ENCODE measurements at regions not wholly inside any gene's neighbourhood (a gene's known extent, or its start where the extent isn't known, plus 50 kb on each side); places are given as distances from the start of the nearest gene placed in this dataset.

GRCh38 chr6:134447883-134448387 lies 130.0 kb upstream of the SGK1 start:
- no peaks in the 10 kb centered on the region for H3K27me3 ChIP-seq (ENCODE audit: control insufficient read depth, insufficient read depth, low read length)
- no peaks in the 10 kb centered on the region for H3K36me3 Mint-ChIP-seq
- no peaks in the 10 kb centered on the region for H3K27me3 Mint-ChIP-seq
- no peaks in the 10 kb centered on the region for H3K9me3 ChIP-seq (ENCODE audit: control insufficient read depth in 2 of 2, low read length in 2 of 2)
- no peak overlapping the region for H3K4me3 Mint-ChIP-seq
- H3K4me1 Mint-ChIP-seq, result peaks cover 0 to 11% (median 9%) of the 10 kb centered on the region in 4 donors
- H3K9me3 Mint-ChIP-seq, result no peaks in the 10 kb centered on the region
- no peaks in the 10 kb centered on the region for H3K4me1 ChIP-seq (ENCODE audit: control insufficient read depth, insufficient read depth, low read length, poor library complexity, severe bottlenecking)
- ATAC-seq (ENCODE audit: low read depth in 2 of 2) (no peak), DNase-seq (no peak)
- H3K27ac Mint-ChIP-seq, result no peak overlapping the region
- H3K4me3 ChIP-seq (ENCODE audit: low read depth, low read length), result no peak overlapping the region
- H3K36me3 ChIP-seq (ENCODE audit: control insufficient read depth, insufficient read depth, low read length), result no peaks in the 10 kb centered on the region
- H3K27ac ChIP-seq (ENCODE audit: insufficient read depth, low read length, poor library complexity, severe bottlenecking), result no peak overlapping the region

- no peak overlapping the region for H3K27ac ChIP-seq (ENCODE audit: insufficient read depth, low read length, poor library complexity, severe bottlenecking)
- H3K27me3 ChIP-seq (ENCODE audit: control insufficient read depth, insufficient read depth, low read length), result no peaks in the 10 kb centered on the region
- H3K4me3 ChIP-seq (ENCODE audit: low read depth, low read length), result no peak overlapping the region
- H3K4me1 ChIP-seq (ENCODE audit: control insufficient read depth, insufficient read depth, low read length, poor library complexity, severe bottlenecking), result no peaks in the 10 kb centered on the region
- Mint-ChIP-seq H3K9me3 (no peaks in the 10 kb centered on the region), H3K36me3 (no peaks in the 10 kb centered on the region), H3K4me1 (peaks cover 0 to 11% (median 9%) of the 10 kb centered on the region in 4 donors), H3K27me3 (no peaks in the 10 kb centered on the region), H3K27ac (no peak overlapping the region), H3K4me3 (no peak overlapping the region)
- DNase-seq (no peak), ATAC-seq (ENCODE audit: low read depth in 2 of 2) (no peak)
- H3K36me3 ChIP-seq (ENCODE audit: control insufficient read depth, insufficient read depth, low read length), result no peaks in the 10 kb centered on the region
- no peaks in the 10 kb centered on the region for H3K9me3 ChIP-seq (ENCODE audit: control insufficient read depth in 2 of 2, low read length in 2 of 2)
These were observed 129.5 kb upstream of the SGK1 start for GRCh38 chr6:134447423-134447822.

- Histone ChIP-seq H3K4me1 (ENCODE audit: control insufficient read depth, insufficient read depth, low read length, poor library complexity, severe bottlenecking) (no peaks in the 10 kb centered on the region), H3K36me3 (ENCODE audit: control insufficient read depth, insufficient read depth, low read length) (no peaks in the 10 kb centered on the region), H3K27me3 (ENCODE audit: control insufficient read depth, insufficient read depth, low read length) (no peaks in the 10 kb centered on the region), H3K9me3 (ENCODE audit: control insufficient read depth in 2 of 2, low read length in 2 of 2) (no peaks in the 10 kb centered on the region), H3K27ac (ENCODE audit: insufficient read depth, low read length, poor library complexity, severe bottlenecking) (no peak overlapping the region), H3K4me3 (ENCODE audit: low read depth, low read length) (no peak overlapping the region)
- DNase-seq, result no peak
- H3K4me3 Mint-ChIP-seq, result no peak overlapping the region
- H3K4me1 Mint-ChIP-seq, result peaks cover 0 to 11% (median 9%) of the 10 kb centered on the region in 4 donors
- H3K36me3 Mint-ChIP-seq, result no peaks in the 10 kb centered on the region
- no peak overlapping the region for H3K27ac Mint-ChIP-seq
- ATAC-seq (ENCODE audit: low read depth in 2 of 2), result no peak
- no peaks in the 10 kb centered on the region for H3K9me3 Mint-ChIP-seq
- no peaks in the 10 kb centered on the region for H3K27me3 Mint-ChIP-seq
These were observed 129.0 kb upstream of the SGK1 start for GRCh38 chr6:134446896-134447295.

- no peaks in the 10 kb centered on the region for H3K36me3 Mint-ChIP-seq
- no peak overlapping the region for H3K4me3 ChIP-seq (ENCODE audit: low read depth, low read length)
- no peaks in the 10 kb centered on the region for H3K9me3 Mint-ChIP-seq
- no peak overlapping the region for H3K4me3 Mint-ChIP-seq
- no peaks in the 10 kb centered on the region for H3K27me3 Mint-ChIP-seq
- no peak for ATAC-seq (ENCODE audit: low read depth in 2 of 2)
- no peaks in the 10 kb centered on the region for H3K4me1 ChIP-seq (ENCODE audit: control insufficient read depth, insufficient read depth, low read length, poor library complexity, severe bottlenecking)
- H3K36me3 ChIP-seq (ENCODE audit: control insufficient read depth, insufficient read depth, low read length), result no peaks in the 10 kb centered on the region
- H3K27me3 ChIP-seq (ENCODE audit: control insufficient read depth, insufficient read depth, low read length), result no peaks in the 10 kb centered on the region
- H3K27ac ChIP-seq (ENCODE audit: insufficient read depth, low read length, poor library complexity, severe bottlenecking), result no peak overlapping the region
- DNase-seq, result no peak
- H3K9me3 ChIP-seq (ENCODE audit: control insufficient read depth in 2 of 2, low read length in 2 of 2), result no peaks in the 10 kb centered on the region
- H3K4me1 Mint-ChIP-seq, result peaks cover 0 to 11% (median 9%) of the 10 kb centered on the region in 4 donors
- no peak overlapping the region for H3K27ac Mint-ChIP-seq
These were observed 128.4 kb upstream of the SGK1 start for GRCh38 chr6:134446218-134446848.

DNA sequence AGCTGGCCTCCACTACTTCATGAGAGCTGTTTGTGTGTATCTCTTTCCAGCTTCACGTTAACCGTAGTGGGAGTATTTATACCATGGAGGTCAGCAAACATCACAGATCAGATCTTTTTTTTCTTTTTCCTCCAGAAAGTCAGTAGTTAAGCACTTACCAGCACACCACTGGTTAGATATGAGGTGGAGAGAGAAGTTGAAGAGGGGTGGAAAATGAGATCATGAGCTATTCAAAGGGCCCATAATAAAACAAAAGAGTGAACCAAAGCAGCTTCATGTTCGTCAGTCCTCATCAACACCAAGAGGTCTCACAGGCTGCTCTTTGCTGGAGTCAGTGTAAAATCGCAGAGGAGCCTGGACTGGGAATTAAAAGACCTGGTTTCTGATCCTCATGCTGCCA lies 125.1 kb upstream of the SGK1 start:
- Mint-ChIP-seq H3K27ac (peak overlapping the region in 1 of 3 donors; percentile 11), H3K36me3 (no peaks in the 10 kb centered on the region), H3K9me3 (no peaks in the 10 kb centered on the region), H3K27me3 (no peaks in the 10 kb centered on the region), H3K4me1 (peaks cover 0 to 7% (median 6%) of the 10 kb centered on the region in 4 donors), H3K4me3 (no peak overlapping the region)
- Histone ChIP-seq H3K27me3 (ENCODE audit: control insufficient read depth, insufficient read depth, low read length) (no peaks in the 10 kb centered on the region), H3K27ac (ENCODE audit: insufficient read depth, low read length, poor library complexity, severe bottlenecking) (no peak overlapping the region), H3K9me3 (ENCODE audit: control insufficient read depth in 2 of 2, low read length in 2 of 2) (no peaks in the 10 kb centered on the region), H3K4me1 (ENCODE audit: control insufficient read depth, insufficient read depth, low read length, poor library complexity, severe bottlenecking) (no peaks in the 10 kb centered on the region), H3K4me3 (ENCODE audit: low read depth, low read length) (no peak overlapping the region), H3K36me3 (ENCODE audit: control insufficient read depth, insufficient read depth, low read length) (no peaks in the 10 kb centered on the region)
- DNase-seq (no peak), ATAC-seq (ENCODE audit: low read depth in 2 of 2) (no peak)

- DNase-seq (no peak), ATAC-seq (ENCODE audit: low read depth in 2 of 2) (no peak)
- Histone ChIP-seq H3K27ac (ENCODE audit: insufficient read depth, low read length, poor library complexity, severe bottlenecking) (no peak overlapping the region), H3K4me3 (ENCODE audit: low read depth, low read length) (no peak overlapping the region), H3K27me3 (ENCODE audit: control insufficient read depth, insufficient read depth, low read length) (no peaks in the 10 kb centered on the region), H3K36me3 (ENCODE audit: control insufficient read depth, insufficient read depth, low read length) (no peaks in the 10 kb centered on the region), H3K4me1 (ENCODE audit: control insufficient read depth, insufficient read depth, low read length, poor library complexity, severe bottlenecking) (no peaks in the 10 kb centered on the region), H3K9me3 (ENCODE audit: control insufficient read depth in 2 of 2, low read length in 2 of 2) (no peaks in the 10 kb centered on the region)
- H3K9me3 Mint-ChIP-seq, result no peaks in the 10 kb centered on the region
- no peaks in the 10 kb centered on the region for H3K27me3 Mint-ChIP-seq
- H3K4me3 Mint-ChIP-seq, result no peak overlapping the region
- H3K36me3 Mint-ChIP-seq, result no peaks in the 10 kb centered on the region
- H3K4me1 Mint-ChIP-seq, result peaks cover 2 to 5% (median 4%) of the 10 kb centered on the region in 4 donors
- H3K27ac Mint-ChIP-seq, result no peak overlapping the region
These were observed 124.2 kb upstream of the SGK1 start for GRCh38 chr6:134442073-134442472.

DNA sequence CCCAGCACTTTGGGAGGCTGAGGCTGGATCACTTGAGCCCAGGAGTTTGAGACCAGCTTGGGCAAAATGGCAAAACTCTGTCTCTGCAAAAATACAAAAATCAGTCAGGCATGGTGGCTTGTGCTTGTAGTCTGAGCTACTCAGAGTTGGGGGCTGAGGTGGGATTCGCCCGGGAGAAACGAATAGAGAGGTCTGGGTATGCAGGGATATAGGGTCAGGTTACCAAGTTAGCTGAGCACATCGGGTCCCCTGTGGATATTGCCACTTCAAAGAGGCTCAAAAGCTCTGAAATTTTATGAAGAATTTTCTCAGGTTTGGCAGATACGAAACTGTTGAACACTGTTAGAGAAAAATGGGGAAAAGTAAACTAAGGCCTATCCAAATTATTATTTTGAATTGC lies 120.9 kb upstream of the SGK1 start:
- Histone ChIP-seq H3K36me3 (ENCODE audit: control insufficient read depth, insufficient read depth, low read length) (no peaks in the 10 kb centered on the region), H3K4me3 (ENCODE audit: low read depth, low read length) (no peak overlapping the region), H3K4me1 (ENCODE audit: control insufficient read depth, insufficient read depth, low read length, poor library complexity, severe bottlenecking) (peaks cover 11% of the 10 kb centered on the region), H3K9me3 (ENCODE audit: control insufficient read depth in 2 of 2, low read length in 2 of 2) (no peaks in the 10 kb centered on the region), H3K27ac (ENCODE audit: insufficient read depth, low read length, poor library complexity, severe bottlenecking) (no peak overlapping the region), H3K27me3 (ENCODE audit: control insufficient read depth, insufficient read depth, low read length) (no peaks in the 10 kb centered on the region)
- no peaks in the 10 kb centered on the region for H3K36me3 Mint-ChIP-seq
- H3K4me1 Mint-ChIP-seq, result peaks cover 6 to 21% (median 20%) of the 10 kb centered on the region in 4 donors
- H3K27me3 Mint-ChIP-seq, result no peaks in the 10 kb centered on the region
- ATAC-seq (ENCODE audit: low read depth in 2 of 2), result no peak
- H3K4me3 Mint-ChIP-seq, result no peak overlapping the region
- no peak for DNase-seq
- no peaks in the 10 kb centered on the region for H3K9me3 Mint-ChIP-seq
- no peak overlapping the region for H3K27ac Mint-ChIP-seq

GRCh38 chr6:134437376-134437775 lies 119.5 kb upstream of the SGK1 start:
- H3K4me3 ChIP-seq (ENCODE audit: low read depth, low read length), result peak overlapping the region; percentile 88

More at GRCh38 chr6:134437376-134437775, 119.5 kb upstream of the SGK1 start:
- Mint-ChIP-seq H3K9me3 (no peaks in the 10 kb centered on the region), H3K4me1 (peaks cover 6 to 21% (median 20%) of the 10 kb centered on the region in 4 donors), H3K27me3 (no peaks in the 10 kb centered on the region), H3K36me3 (no peaks in the 10 kb centered on the region), H3K4me3 (peak overlapping the region; percentile 14 to 86 (median 76)), H3K27ac (peak overlapping the region in 2 of 3 donors; percentile 53 to 64)
- H3K27ac ChIP-seq (ENCODE audit: insufficient read depth, low read length, poor library complexity, severe bottlenecking), result no peak overlapping the region
- ATAC-seq (ENCODE audit: low read depth in 2 of 2) (no peak), DNase-seq (peak in 1 of 3 donors; percentile 28)
- no peaks in the 10 kb centered on the region for H3K9me3 ChIP-seq (ENCODE audit: control insufficient read depth in 2 of 2, low read length in 2 of 2)
- no peaks in the 10 kb centered on the region for H3K36me3 ChIP-seq (ENCODE audit: control insufficient read depth, insufficient read depth, low read length)
- H3K27me3 ChIP-seq (ENCODE audit: control insufficient read depth, insufficient read depth, low read length), result no peaks in the 10 kb centered on the region
- H3K4me1 ChIP-seq (ENCODE audit: control insufficient read depth, insufficient read depth, low read length, poor library complexity, severe bottlenecking), result peaks cover 11% of the 10 kb centered on the region

Measured in CD4-positive, CD25-positive, alpha-beta regulatory T cell (primary cell).